Endodermal cell (in vitro differentiated cells): ENCODE measurements at regions not wholly inside any gene's neighbourhood (a gene's known extent, or its start where the extent isn't known, plus 50 kb on each side); places are given as distances from the start of the nearest gene placed in this dataset.

Experiments
- DNase-seq: peaks from one replicate; pipeline ENCODE4 v3.0.0-alpha.2; 2017
- H3K27ac ChIP-seq: 2 replicates; pipeline ENCODE4 v1.5.1; 2013; ENCODE audit warnings: mild to moderate bottlenecking, low read depth, low read length, moderate library complexity
- H3K27me3 ChIP-seq: 2 replicates; pipeline ENCODE4 v1.6.1; 2013; ENCODE audit warnings: mild to moderate bottlenecking, low read length, moderate library complexity; ENCODE audit not compliant: insufficient read depth, control insufficient read depth, poor library complexity, severe bottlenecking
- H3K36me3 ChIP-seq: 2 replicates; pipeline ENCODE4 v1.7.0; 2013; ENCODE audit warnings: mild to moderate bottlenecking, low read length, moderate library complexity; ENCODE audit not compliant: control insufficient read depth, insufficient read depth
- H3K4me1 ChIP-seq: one replicate; pipeline ENCODE4 v1.7.0; 2013; ENCODE audit warnings: low read length; ENCODE audit not compliant: control insufficient read depth, insufficient read depth
- H3K4me3 ChIP-seq: 2 replicates; pipeline ENCODE4 v1.5.1; 2013; ENCODE audit warnings: mild to moderate bottlenecking, low read length, moderate library complexity
- H3K9ac ChIP-seq: 2 replicates; pipeline ENCODE4 v1.6.1; 2013; ENCODE audit warnings: mild to moderate bottlenecking, low read length, moderate library complexity; ENCODE audit not compliant: poor library complexity, severe bottlenecking; ENCODE audit errors: extremely low read depth
- H3K9me3 ChIP-seq: 2 replicates; pipeline ENCODE4 v1.6.1; 2013; ENCODE audit warnings: mild to moderate bottlenecking, low read length, moderate library complexity; ENCODE audit not compliant: control insufficient read depth
- H3K27ac Mint-ChIP-seq: 2 replicates; pipeline ENCODE4 v1.8.0; 2020; ENCODE audit warnings: mixed read lengths
- H3K27me3 Mint-ChIP-seq: 2 replicates; pipeline ENCODE4 v1.8.0; 2021; ENCODE audit warnings: mild to moderate bottlenecking, mixed read lengths; ENCODE audit not compliant: insufficient read depth
- H3K36me3 Mint-ChIP-seq: 2 replicates; pipeline ENCODE4 v1.8.0; 2020; ENCODE audit warnings: low read depth, mixed read lengths
- H3K4me1 Mint-ChIP-seq: 2 replicates; pipeline ENCODE4 v1.8.0; 2020; ENCODE audit warnings: mixed read lengths
- H3K4me3 Mint-ChIP-seq: 2 replicates; pipeline ENCODE4 v1.8.0; 2020; ENCODE audit warnings: mild to moderate bottlenecking, moderate library complexity, mixed read lengths
- H3K9me3 Mint-ChIP-seq: 2 replicates; pipeline ENCODE4 v1.8.0; 2020; ENCODE audit warnings: mild to moderate bottlenecking, mixed read lengths
- CTCF ChIP-seq: fragments of 200-600 bp; sonication (generic); conservative IDR thresholded peaks from 2 replicates; pipeline ENCODE4 v1.5.0; 2021; ENCODE audit warnings: antibody characterized with exemption, mild to moderate bottlenecking
- WGBS, 2 experiments: methylation state at CpG; one replicate each; pipeline versions ENCODE4 v1.1.5 to v1.1.7; 2013; ENCODE audit warnings: missing lambda C conversion rate in 2 of 2, mixed read lengths in 1 of 2; ENCODE audit not compliant: insufficient coverage in 1 of 2, insufficient read length in 1 of 2; 5-methylcytosine and 5-hydroxymethylcytosine counted together

GRCh38 chr3:103926936-103927335, 1439.8 kb upstream of the ALCAM start:
- Histone ChIP-seq H3K4me3 (no peak overlapping the region), H3K9ac (no peak overlapping the region), H3K9me3 (no peaks in the 10 kb centered on the region), H3K36me3 (no peaks in the 10 kb centered on the region), H3K27me3 (no peaks in the 10 kb centered on the region), H3K27ac (no peak overlapping the region), H3K4me1 (no peaks in the 10 kb centered on the region)
- no peak overlapping the region for H3K4me3 Mint-ChIP-seq
- WGBS, 2 experiments: 92 to 96% methylated on average over 10 to 12 of the region's 12 CpGs
- DNase-seq: no peak
- no peak overlapping the region for H3K27ac Mint-ChIP-seq
- H3K9me3 Mint-ChIP-seq: no peaks in the 10 kb centered on the region
- H3K36me3 Mint-ChIP-seq: no peaks in the 10 kb centered on the region
- no peaks in the 10 kb centered on the region for H3K4me1 Mint-ChIP-seq
- no peak for TF ChIP-seq CTCF
- no peaks in the 10 kb centered on the region for H3K27me3 Mint-ChIP-seq

- no peaks in the 10 kb centered on the region for H3K27me3 Mint-ChIP-seq
- 93 to 94% methylated on average over 1 of the region's 1 CpG for WGBS, 2 experiments
Observed at GRCh38 chr3:103927896-103928295, 1438.8 kb upstream of the ALCAM start.

GRCh38 chr3:103937094-103937493, 1429.6 kb upstream of the ALCAM start:
- Histone ChIP-seq H3K27me3 (no peaks in the 10 kb centered on the region), H3K36me3 (no peaks in the 10 kb centered on the region), H3K9ac (no peak overlapping the region), H3K27ac (no peak overlapping the region), H3K9me3 (no peaks in the 10 kb centered on the region), H3K4me1 (no peaks in the 10 kb centered on the region), H3K4me3 (no peak overlapping the region)
- no peak for DNase-seq
- no peak overlapping the region for H3K4me3 Mint-ChIP-seq
- no peak overlapping the region for H3K27ac Mint-ChIP-seq
- H3K36me3 Mint-ChIP-seq: no peaks in the 10 kb centered on the region
- H3K9me3 Mint-ChIP-seq: peaks cover 6% of the 10 kb centered on the region
- no peaks in the 10 kb centered on the region for H3K4me1 Mint-ChIP-seq
- no peak for TF ChIP-seq CTCF
- no peaks in the 10 kb centered on the region for H3K27me3 Mint-ChIP-seq

More at GRCh38 chr3:103927896-103928295, 1438.8 kb upstream of the ALCAM start:
- Mint-ChIP-seq H3K27ac (no peak overlapping the region), H3K4me1 (no peaks in the 10 kb centered on the region), H3K9me3 (peaks cover 4% of the 10 kb centered on the region), H3K4me3 (no peak overlapping the region), H3K36me3 (no peaks in the 10 kb centered on the region)
- H3K9ac ChIP-seq: no peak overlapping the region
- DNase-seq: no peak
- H3K9me3 ChIP-seq: no peaks in the 10 kb centered on the region
- H3K27me3 ChIP-seq: no peaks in the 10 kb centered on the region
- no peak overlapping the region for H3K4me3 ChIP-seq
- no peaks in the 10 kb centered on the region for H3K4me1 ChIP-seq
- no peak overlapping the region for H3K27ac ChIP-seq
- H3K36me3 ChIP-seq: no peaks in the 10 kb centered on the region
- no peak for TF ChIP-seq CTCF
